IMR-90 (cell line): ENCODE measurements at regions not wholly inside any gene's neighbourhood (a gene's known extent, or its start where the extent isn't known, plus 50 kb on each side); places are given as distances from the start of the nearest gene placed in this dataset.

Experiments
- ATAC-seq: fragments of 200-7000 bp; cut with Tn5 transposase; 2 replicates; pipeline ENCODE4 v1.9.1; 2020; ENCODE audit warnings: low read depth, mild to moderate bottlenecking, moderate library complexity
- BruUV-seq: library from RNA; stranded (reverse); fragments of 400-500 nt; replicated peaks from 2 replicates; lab custom pipeline; 2021; lab: Mats Ljungman, UMichigan
- CTCF ChIA-PET: fragments of 300-600 bp; formaldehyde crosslinking; extraction: SDS; loops from one replicate; lab custom pipeline; 2021; ENCODE audit warnings: antibody characterized with exemption; lab: Yijun Ruan, JAX
- POLR2A ChIA-PET: fragments of 300-600 bp; sonication (Branson Sonifier 250); formaldehyde crosslinking; loops from one replicate; lab custom pipeline; 2022; ENCODE audit warnings: antibody characterized with exemption; ENCODE audit not compliant: unreplicated experiment; lab: Charles Lee
- DNase-seq: peaks from one replicate; pipeline ENCODE4 v3.0.0; 2013
- H2AFZ ChIP-seq: replicated peaks from 2 replicates; pipeline ENCODE3; 2013; ENCODE audit warnings: low read length, mild to moderate bottlenecking; ENCODE audit not compliant: poor library complexity
- H2AK5ac ChIP-seq: 2 replicates; pipeline ENCODE4 v1.6.1; 2013; ENCODE audit warnings: low read depth, low read length, inconsistent platforms
- H2AK9ac ChIP-seq: replicated peaks from 2 replicates; pipeline ENCODE3; 2013; ENCODE audit warnings: mild to moderate bottlenecking, low read depth, low read length, moderate library complexity; ENCODE audit not compliant: poor library complexity
- H2BK120ac ChIP-seq: 2 replicates; pipeline ENCODE4 v1.6.1; 2013; ENCODE audit warnings: low read depth, low read length, inconsistent platforms
- H2BK15ac ChIP-seq: 3 replicates; pipeline ENCODE4 v1.6.1; 2013; ENCODE audit warnings: low read depth, low read length, inconsistent platforms
- H2BK20ac ChIP-seq: 2 replicates; pipeline ENCODE4 v1.6.1; 2013; ENCODE audit warnings: low read depth, mild to moderate bottlenecking, inconsistent platforms, low read length, moderate library complexity
- H2BK5ac ChIP-seq: 2 replicates; pipeline ENCODE4 v1.6.1; 2013; ENCODE audit warnings: mild to moderate bottlenecking, low read depth, low read length, inconsistent platforms; ENCODE audit not compliant: poor library complexity, severe bottlenecking
- H3K14ac ChIP-seq: replicated peaks from 2 replicates; pipeline ENCODE4 v1.6.1; 2013; ENCODE audit warnings: low read depth, low read length, inconsistent platforms
- H3K18ac ChIP-seq: 2 replicates; pipeline ENCODE4 v1.6.1; 2013; ENCODE audit warnings: low read depth, low read length, control low read depth
- H3K23ac ChIP-seq: 2 replicates; pipeline ENCODE4 v1.6.1; 2013; ENCODE audit warnings: low read depth, low read length, inconsistent platforms
- H3K27ac ChIP-seq: 2 replicates; pipeline ENCODE4 v1.5.1; 2013; ENCODE audit warnings: mild to moderate bottlenecking, control low read depth, low read length; ENCODE audit not compliant: insufficient read depth
- H3K27me3 ChIP-seq: 2 replicates; pipeline ENCODE4 v1.6.1; 2013; ENCODE audit warnings: low read length; ENCODE audit not compliant: control insufficient read depth, insufficient read depth
- H3K36me3 ChIP-seq: 2 replicates; pipeline ENCODE4 v1.6.1; 2013; ENCODE audit warnings: low read length, mixed read lengths; ENCODE audit not compliant: control insufficient read depth, insufficient read depth
- H3K4ac ChIP-seq: 2 replicates; pipeline ENCODE4 v1.6.1; 2013; ENCODE audit warnings: low read depth, low read length, inconsistent platforms
- H3K4me1 ChIP-seq: 2 replicates; pipeline ENCODE4 v1.6.1; 2013; ENCODE audit warnings: low read length, mixed read lengths; ENCODE audit not compliant: control insufficient read depth, insufficient read depth
- H3K4me2 ChIP-seq: 2 replicates; pipeline ENCODE4 v1.6.1; 2013; ENCODE audit warnings: low read depth, mild to moderate bottlenecking, control low read depth, low read length, moderate library complexity
- H3K4me3 ChIP-seq: 2 replicates; pipeline ENCODE4 v1.5.1; 2013; ENCODE audit warnings: low read depth, mild to moderate bottlenecking, control low read depth, low read length, moderate library complexity; ENCODE audit not compliant: insufficient read depth
- H3K56ac ChIP-seq: 2 replicates; pipeline ENCODE4 v1.6.1; 2013; ENCODE audit warnings: low read length, inconsistent platforms; ENCODE audit not compliant: insufficient read depth; ENCODE audit errors: extremely low read depth
- H3K79me1 ChIP-seq, 2 experiments: 2 replicates each; pipeline ENCODE4 v1.6.1; 2013; ENCODE audit warnings: low read length in 2 of 2, inconsistent platforms in 1 of 2, low read depth in 1 of 2
- H3K9ac ChIP-seq: 2 replicates; pipeline ENCODE4 v1.6.1; 2013; ENCODE audit warnings: low read depth, low read length, control low read depth
- H3K9me1 ChIP-seq: 2 replicates; pipeline ENCODE4 v1.6.1; 2013; ENCODE audit warnings: low read length, inconsistent platforms; ENCODE audit not compliant: insufficient read depth
- H3K9me3 ChIP-seq: 2 replicates; pipeline ENCODE4 v1.6.1; 2013; ENCODE audit warnings: low read length; ENCODE audit not compliant: control insufficient read depth, insufficient read depth
- H4K20me1 ChIP-seq: 2 replicates; pipeline ENCODE4 v1.6.1; 2013; ENCODE audit warnings: low read length, inconsistent platforms; ENCODE audit not compliant: insufficient read depth
- H4K5ac ChIP-seq: 2 replicates; pipeline ENCODE4 v1.6.1; 2013; ENCODE audit warnings: mild to moderate bottlenecking, low read depth, low read length, control low read depth
- H4K8ac ChIP-seq, 2 experiments: 2 replicates each; pipeline ENCODE4 v1.6.1; 2013; ENCODE audit warnings: low read depth in 2 of 2, low read length in 2 of 2, control low read depth in 1 of 2, inconsistent platforms in 1 of 2
- H4K91ac ChIP-seq: 2 replicates; pipeline ENCODE4 v1.6.1; 2013; ENCODE audit warnings: low read depth, low read length, inconsistent platforms; ENCODE audit not compliant: insufficient read depth
- BHLHE40 ChIP-seq: fragments of 150-350 bp; IDR thresholded peaks from 2 replicates; pipeline ENCODE4 v1.6.1; 2016; ENCODE audit warnings: mild to moderate bottlenecking, low read depth, low read length
- CEBPB ChIP-seq: IDR thresholded peaks from 2 replicates; pipeline ENCODE4 v1.6.1; 2012; ENCODE audit warnings: low read depth, low read length, improper control_type of control experiment
- CHD1 ChIP-seq: IDR thresholded peaks from 2 replicates; pipeline ENCODE4 v1.6.1; 2012; ENCODE audit warnings: low read depth, low read length, improper control_type of control experiment
- FOS ChIP-seq: fragments of 150-350 bp; IDR thresholded peaks from 2 replicates; pipeline ENCODE4 v1.6.1; 2016; ENCODE audit warnings: low read depth, low read length
- MAFK ChIP-seq: IDR thresholded peaks from 2 replicates; pipeline ENCODE4 v1.6.1; 2012; ENCODE audit warnings: low read depth, low read length, improper control_type of control experiment
- MAZ ChIP-seq: IDR thresholded peaks from 2 replicates; pipeline ENCODE4 v1.6.1; 2012; ENCODE audit warnings: low read depth, mild to moderate bottlenecking, low read length, improper control_type of control experiment, moderate library complexity, borderline replicate concordance
- MXI1 ChIP-seq: IDR thresholded peaks from 2 replicates; pipeline ENCODE4 v1.6.1; 2012; ENCODE audit warnings: low read depth, mild to moderate bottlenecking, low read length, moderate library complexity, borderline replicate concordance
- NFE2L2 ChIP-seq: fragments of 150-350 bp; IDR thresholded peaks from 2 replicates; pipeline ENCODE4 v1.6.1; 2016; ENCODE audit warnings: low read depth, mild to moderate bottlenecking, low read length
- POLR2A ChIP-seq: IDR thresholded peaks from 2 replicates; pipeline ENCODE4 v1.6.1; 2012; ENCODE audit warnings: mild to moderate bottlenecking, low read depth, low read length
- RAD21 ChIP-seq: IDR thresholded peaks from 2 replicates; pipeline ENCODE4 v1.6.1; 2012; ENCODE audit warnings: low read length, improper control_type of control experiment
- RCOR1 ChIP-seq: IDR thresholded peaks from 2 replicates; pipeline ENCODE4 v1.6.1; 2012; ENCODE audit warnings: mild to moderate bottlenecking, low read length, improper control_type of control experiment; ENCODE audit not compliant: insufficient replicate concordance
- RFX5 ChIP-seq: IDR thresholded peaks from 2 replicates; pipeline ENCODE4 v1.8.0; 2012; ENCODE audit warnings: low read depth, mild to moderate bottlenecking, low read length, moderate library complexity
- SMC3 ChIP-seq: fragments of 150-350 bp; IDR thresholded peaks from 2 replicates; pipeline ENCODE4 v1.6.1; 2016; ENCODE audit warnings: low read depth, mild to moderate bottlenecking, antibody characterized with exemption, low read length, moderate library complexity
- WGBS, 2 experiments: methylation state at CpG; one replicate each; pipeline versions ENCODE4 v1.1.5 to v1.1.7; 2013; ENCODE audit warnings: missing lambda C conversion rate in 2 of 2; ENCODE audit not compliant: insufficient read length in 1 of 2; ENCODE audit errors: extremely low coverage in 2 of 2; 5-methylcytosine and 5-hydroxymethylcytosine counted together
- dilution Hi-C: fragments of 300-500 bp; cut with HindIII; formaldehyde crosslinking; loops from one replicate; pipeline ENCODE4 v1.14.3; 2018; ENCODE audit warnings: low sequenced_read_pairs; ENCODE audit not compliant: unreplicated experiment
- in situ Hi-C: fragments of 300-500 bp; cut with MboI; formaldehyde crosslinking; loops from 3 replicates; pipeline ENCODE4 v1.14.3; 2019; ENCODE audit warnings: low sequenced_read_pairs, inconsistent platforms, mixed read lengths
- intact Hi-C: fragments of 100-400 bp; cut with micrococcal nuclease; formaldehyde crosslinking; loops from 2 replicates; pipeline ENCODE4 v1.10.0; 2022
- TF ChIP-seq, protein P1 (sequence below): conservative IDR thresholded peaks from 2 replicates; pipeline ENCODE4 v1.5.1; 2012; ENCODE audit warnings: mild to moderate bottlenecking, low read depth, low read length, improper control_type of control experiment
- TF ChIP-seq, protein P2 (sequence below): fragments of 150-350 bp; IDR thresholded peaks from 2 replicates; pipeline ENCODE4 v1.6.1; 2017; ENCODE audit warnings: mild to moderate bottlenecking, antibody characterized with exemption, low read length, low read depth
- TF ChIP-seq, protein P3 (sequence below): fragments of 150-350 bp; IDR thresholded peaks from 2 replicates; pipeline ENCODE4 v1.6.1; 2016; ENCODE audit warnings: low read depth, mild to moderate bottlenecking, low read length, moderate library complexity, borderline replicate concordance

DNA sequence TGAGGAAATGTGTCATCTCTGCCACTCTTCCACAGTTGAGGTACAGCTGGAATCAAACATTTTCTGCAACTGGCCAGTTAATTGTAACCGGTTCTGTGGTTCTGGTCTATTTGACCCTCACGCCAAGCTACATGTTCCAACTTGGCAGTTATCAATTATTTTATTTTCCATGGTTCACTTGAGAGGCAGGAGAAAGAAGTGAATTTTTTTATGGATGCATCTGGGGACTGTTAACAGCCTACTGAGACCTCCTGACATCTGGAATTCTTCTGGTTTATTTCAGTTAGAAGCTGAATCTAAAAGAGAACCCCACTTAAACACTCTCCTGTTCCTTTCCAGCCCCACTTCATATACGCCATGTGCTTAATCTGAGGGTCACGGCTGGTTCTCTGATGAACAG, 372.3 kb downstream of the DNAH5 start:
- no peaks in the 10 kb centered on the region for H3K9me3 ChIP-seq
- H3K9me1 ChIP-seq = no peaks in the 10 kb centered on the region; the same call in 1 of the 2 replicates
- TF ChIP-seq CEBPB = no peak
- TF ChIP-seq MAFK = no peak
- TF ChIP-seq MAZ = no peak
- TF ChIP-seq MXI1 = no peak
- TF ChIP-seq CHD1 = no peak
- no peak for TF ChIP-seq SMC3
- no peak for TF ChIP-seq FOS
- TF ChIP-seq RFX5 = no peak
- no peak for TF ChIP-seq POLR2A
- no peak for TF ChIP-seq BHLHE40
- TF ChIP-seq, protein P1, sequence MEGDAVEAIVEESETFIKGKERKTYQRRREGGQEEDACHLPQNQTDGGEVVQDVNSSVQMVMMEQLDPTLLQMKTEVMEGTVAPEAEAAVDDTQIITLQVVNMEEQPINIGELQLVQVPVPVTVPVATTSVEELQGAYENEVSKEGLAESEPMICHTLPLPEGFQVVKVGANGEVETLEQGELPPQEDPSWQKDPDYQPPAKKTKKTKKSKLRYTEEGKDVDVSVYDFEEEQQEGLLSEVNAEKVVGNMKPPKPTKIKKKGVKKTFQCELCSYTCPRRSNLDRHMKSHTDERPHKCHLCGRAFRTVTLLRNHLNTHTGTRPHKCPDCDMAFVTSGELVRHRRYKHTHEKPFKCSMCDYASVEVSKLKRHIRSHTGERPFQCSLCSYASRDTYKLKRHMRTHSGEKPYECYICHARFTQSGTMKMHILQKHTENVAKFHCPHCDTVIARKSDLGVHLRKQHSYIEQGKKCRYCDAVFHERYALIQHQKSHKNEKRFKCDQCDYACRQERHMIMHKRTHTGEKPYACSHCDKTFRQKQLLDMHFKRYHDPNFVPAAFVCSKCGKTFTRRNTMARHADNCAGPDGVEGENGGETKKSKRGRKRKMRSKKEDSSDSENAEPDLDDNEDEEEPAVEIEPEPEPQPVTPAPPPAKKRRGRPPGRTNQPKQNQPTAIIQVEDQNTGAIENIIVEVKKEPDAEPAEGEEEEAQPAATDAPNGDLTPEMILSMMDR = no peak
- no peak for TF ChIP-seq RAD21
- TF ChIP-seq RCOR1 = no peak
- TF ChIP-seq, protein P2, sequence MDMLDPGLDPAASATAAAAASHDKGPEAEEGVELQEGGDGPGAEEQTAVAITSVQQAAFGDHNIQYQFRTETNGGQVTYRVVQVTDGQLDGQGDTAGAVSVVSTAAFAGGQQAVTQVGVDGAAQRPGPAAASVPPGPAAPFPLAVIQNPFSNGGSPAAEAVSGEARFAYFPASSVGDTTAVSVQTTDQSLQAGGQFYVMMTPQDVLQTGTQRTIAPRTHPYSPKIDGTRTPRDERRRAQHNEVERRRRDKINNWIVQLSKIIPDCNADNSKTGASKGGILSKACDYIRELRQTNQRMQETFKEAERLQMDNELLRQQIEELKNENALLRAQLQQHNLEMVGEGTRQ = no peak
- TF ChIP-seq, protein P3, sequence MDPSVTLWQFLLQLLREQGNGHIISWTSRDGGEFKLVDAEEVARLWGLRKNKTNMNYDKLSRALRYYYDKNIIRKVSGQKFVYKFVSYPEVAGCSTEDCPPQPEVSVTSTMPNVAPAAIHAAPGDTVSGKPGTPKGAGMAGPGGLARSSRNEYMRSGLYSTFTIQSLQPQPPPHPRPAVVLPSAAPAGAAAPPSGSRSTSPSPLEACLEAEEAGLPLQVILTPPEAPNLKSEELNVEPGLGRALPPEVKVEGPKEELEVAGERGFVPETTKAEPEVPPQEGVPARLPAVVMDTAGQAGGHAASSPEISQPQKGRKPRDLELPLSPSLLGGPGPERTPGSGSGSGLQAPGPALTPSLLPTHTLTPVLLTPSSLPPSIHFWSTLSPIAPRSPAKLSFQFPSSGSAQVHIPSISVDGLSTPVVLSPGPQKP = no peak
- no peak for TF ChIP-seq NFE2L2
- POLR2A ChIA-PET = no interaction called here
- peaks cover 6% of the 10 kb centered on the region for H3K4me1 ChIP-seq
- H3K9ac ChIP-seq = no peak overlapping the region
- in situ Hi-C loops (no loop called here), dilution Hi-C loops (no loop called here), intact Hi-C loops (no loop called here)
- no peak overlapping the region for H2BK5ac ChIP-seq
- peak overlapping the region; percentile 6 for H2AFZ ChIP-seq
- no TSS peak for BruUV-seq
- H3K4me2 ChIP-seq = no peak overlapping the region
- H3K56ac ChIP-seq = no peak overlapping the region
- H4K20me1 ChIP-seq = no peaks in the 10 kb centered on the region
- H3K79me1 ChIP-seq = no peaks in the 10 kb centered on the region
- ATAC-seq = no peak
- no peak overlapping the region for H4K5ac ChIP-seq
- no peak overlapping the region for H3K4me3 ChIP-seq
- no peak overlapping the region for H2AK9ac ChIP-seq
- H2BK120ac ChIP-seq = no peak overlapping the region
- no peak overlapping the region for H2AK5ac ChIP-seq
- H3K36me3 ChIP-seq = no peaks in the 10 kb centered on the region
- no peaks in the 10 kb centered on the region for H3K27me3 ChIP-seq
- H3K4ac ChIP-seq = no peak overlapping the region
- no peak overlapping the region for H4K91ac ChIP-seq
- no peak for DNase-seq
- H3K23ac ChIP-seq = no peak overlapping the region
- no peak overlapping the region for H2BK20ac ChIP-seq
- no peak overlapping the region for H3K18ac ChIP-seq
- no peak overlapping the region for H3K14ac ChIP-seq
- CTCF ChIA-PET = no interaction called here
- no CpG with 5 or more reads among the region's 4 CpGs for WGBS, 2 experiments
- no peak overlapping the region for H3K27ac ChIP-seq
- H4K8ac ChIP-seq = no peak overlapping the region
- H2BK15ac ChIP-seq = no peak overlapping the region
